Renal pelvis (tissue), 1 donor: ENCODE measurements at regions not wholly inside any gene's neighbourhood (a gene's known extent, or its start where the extent isn't known, plus 50 kb on each side); places are given as distances from the start of the nearest gene placed in this dataset.
"Not testable (repeated sequence)": the region's sequence is repeated elsewhere in the genome, so short reads cannot be mapped to it uniquely, and the experiment has no call there.

Source experiments
- DNase-seq: peaks from one replicate; pipeline ENCODE4 v3.0.0-alpha.2; 2013

DNA sequence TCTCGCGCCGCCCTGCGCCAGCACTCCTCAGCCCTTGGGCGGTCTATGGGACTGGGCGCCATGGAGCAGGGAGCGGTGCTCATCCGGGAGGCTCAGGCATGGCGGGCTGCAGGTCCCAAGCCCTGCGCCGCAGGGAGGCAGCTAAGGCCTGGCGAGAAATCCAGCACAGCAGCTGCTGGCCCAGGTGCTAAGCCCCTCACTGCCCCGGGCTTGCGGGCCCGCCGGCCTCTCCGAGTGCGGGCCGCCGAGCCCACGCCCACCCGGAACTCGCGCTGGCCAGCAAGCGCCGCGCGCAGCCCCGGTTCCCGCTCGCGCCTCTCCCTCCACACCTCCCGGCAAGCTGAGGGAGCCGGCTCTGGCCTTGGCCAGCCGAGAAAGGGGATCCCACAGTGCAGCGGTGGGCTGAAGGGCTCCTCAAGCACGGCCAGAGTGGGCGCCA lies 1517.2 kb downstream of the GRIK2 start:
- not testable (repeated sequence) for DNase-seq

DNA sequence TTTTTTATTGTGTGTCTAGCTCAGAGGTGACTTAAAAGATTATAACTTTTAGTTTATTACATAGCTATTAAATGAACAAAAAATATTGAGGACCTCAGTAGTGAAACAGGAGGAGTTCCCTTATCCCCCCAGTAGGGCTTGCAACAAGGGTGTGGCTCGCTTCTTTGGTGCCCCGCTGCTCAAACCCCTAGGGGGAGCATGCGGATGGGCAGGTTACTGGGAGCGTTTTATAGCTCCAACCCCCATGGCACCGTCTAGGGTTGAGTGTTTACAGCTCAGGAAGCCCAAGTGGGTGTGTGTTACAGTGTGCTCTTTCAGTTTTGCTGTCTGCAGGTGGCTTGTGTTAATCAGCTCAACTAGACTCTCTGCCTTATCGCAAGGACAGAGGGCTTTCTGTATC lies 1513.7 kb downstream of the GRIK2 start:
- no peak for DNase-seq

DNA sequence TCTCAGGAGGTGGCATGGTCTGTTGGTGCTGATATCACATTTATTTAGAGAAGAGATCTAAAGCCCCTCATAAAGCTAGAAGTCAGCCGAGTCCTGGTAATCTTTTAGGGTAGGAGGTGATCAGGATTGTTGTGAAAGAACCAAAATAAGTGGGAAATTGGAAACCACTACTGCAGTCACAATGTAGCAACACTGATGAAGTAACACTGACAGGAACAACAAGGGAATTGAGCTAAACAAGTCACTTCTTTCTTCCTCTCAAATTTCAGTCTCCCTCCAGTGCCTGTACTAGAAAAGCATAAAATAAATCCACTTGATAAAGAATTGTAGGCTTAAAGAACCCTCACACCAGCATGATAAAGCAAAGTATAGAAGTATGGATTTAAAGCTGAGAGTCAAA lies 1509.0 kb downstream of the GRIK2 start:
- DNase-seq = no peak

DNA sequence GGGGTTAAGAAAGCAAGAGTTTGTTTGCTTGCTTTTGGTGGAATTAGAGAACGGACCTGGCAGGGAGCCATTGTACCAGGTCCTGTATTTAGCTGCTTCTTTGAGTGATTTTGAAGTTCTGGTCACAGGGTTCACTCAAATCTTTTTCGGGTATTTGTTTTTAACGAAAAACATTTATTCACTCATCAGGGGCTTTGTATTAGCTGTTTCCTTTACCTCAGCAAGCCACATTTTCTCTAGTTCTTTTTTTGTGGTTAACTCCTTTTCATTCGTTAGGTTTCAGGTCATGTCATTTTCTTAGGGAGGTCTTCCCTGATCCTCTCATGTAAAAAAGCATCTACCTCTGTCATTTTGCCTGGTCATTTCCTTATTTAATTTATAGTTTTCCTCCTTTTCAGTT lies 1502.2 kb downstream of the GRIK2 start:
- DNase-seq = no peak

DNA sequence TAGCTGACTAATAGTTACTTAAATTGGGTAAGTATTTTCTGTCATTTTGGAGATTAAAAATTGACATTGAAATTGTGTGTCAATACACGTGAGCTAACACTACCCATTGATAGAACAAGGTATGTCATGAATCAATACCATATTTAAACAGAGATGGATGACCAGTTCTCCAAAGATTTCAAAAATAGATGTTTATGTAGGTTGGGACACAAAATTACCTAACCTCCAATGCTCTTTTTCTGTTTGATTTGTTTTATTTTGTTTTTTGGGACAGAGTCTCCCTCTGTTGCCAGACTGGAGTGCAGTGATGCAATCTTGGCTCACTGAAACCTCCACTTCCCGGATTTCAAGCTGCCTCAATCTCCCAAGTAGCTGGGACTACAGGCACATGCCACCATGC lies 1491.7 kb downstream of the GRIK2 start:
- DNase-seq = no peak

DNA sequence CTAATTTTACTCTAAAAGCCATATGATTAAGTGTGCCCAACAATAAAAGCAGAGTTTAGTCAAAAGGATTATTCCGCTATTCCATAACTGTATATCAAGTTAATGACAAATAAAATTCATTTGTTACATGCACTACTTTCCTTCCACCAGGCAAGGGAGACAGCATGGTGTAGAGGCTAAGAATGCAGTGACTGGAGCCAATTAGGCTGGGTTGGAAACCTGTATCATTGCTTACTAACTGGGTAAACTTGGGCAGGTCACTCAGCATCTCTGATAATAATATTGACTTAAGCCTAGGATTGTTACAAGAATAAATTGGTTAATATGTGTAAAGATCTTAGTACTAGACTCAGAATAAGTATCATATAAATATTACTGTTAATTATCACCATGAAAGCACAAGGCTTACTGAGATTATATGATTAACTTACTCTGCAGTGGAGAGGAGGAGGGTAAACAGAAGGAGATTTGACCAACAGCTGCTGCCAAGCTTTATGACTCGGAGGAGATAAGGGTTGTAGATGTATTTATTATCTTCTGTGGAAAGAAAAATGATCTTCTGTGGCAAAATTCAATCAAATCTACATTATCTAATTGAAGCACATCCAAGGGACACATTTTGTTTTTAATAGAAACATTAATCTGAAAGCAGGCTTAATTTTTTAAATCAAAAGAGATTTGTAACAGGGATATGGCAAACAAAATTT lies 1459.9 kb downstream of the GRIK2 start:
- DNase-seq = no peak

DNA sequence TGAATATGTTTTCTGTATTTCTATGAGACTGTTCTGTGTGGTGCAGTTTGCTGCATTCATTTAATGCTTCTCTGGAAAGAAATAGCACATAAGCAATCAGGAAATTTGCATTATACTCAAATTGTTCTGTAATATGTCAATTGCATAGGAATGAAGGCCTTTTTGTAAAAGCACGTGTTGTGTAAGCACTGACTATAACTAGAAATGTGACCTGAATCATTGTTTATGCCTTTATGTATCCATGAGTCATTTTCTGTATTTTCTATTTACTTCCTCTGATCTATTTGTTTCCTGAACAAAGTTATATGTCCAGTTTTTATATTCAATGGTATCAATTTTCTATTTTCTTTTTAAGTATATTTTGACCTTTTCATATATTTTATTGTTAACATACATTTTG lies 1455.3 kb downstream of the GRIK2 start:
- no peak for DNase-seq

DNA sequence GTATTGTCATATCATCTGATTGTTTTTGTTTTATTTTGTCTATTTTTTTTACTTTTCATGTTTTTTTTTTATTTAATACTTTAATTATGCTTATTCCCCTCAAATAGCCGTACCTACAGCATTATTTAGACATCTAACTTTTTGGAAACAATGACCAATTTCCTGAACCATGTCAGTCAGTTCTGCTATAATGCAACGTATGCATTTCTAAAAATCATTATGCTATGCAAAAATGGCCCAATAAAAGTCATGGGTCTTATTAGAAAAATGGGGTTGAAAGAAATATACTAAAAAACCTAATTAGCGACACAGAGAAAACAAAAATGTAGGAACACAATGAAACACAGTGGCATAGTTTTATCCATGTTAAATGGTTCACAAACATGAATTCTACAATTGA lies 1454.7 kb downstream of the GRIK2 start:
- no peak for DNase-seq

DNA sequence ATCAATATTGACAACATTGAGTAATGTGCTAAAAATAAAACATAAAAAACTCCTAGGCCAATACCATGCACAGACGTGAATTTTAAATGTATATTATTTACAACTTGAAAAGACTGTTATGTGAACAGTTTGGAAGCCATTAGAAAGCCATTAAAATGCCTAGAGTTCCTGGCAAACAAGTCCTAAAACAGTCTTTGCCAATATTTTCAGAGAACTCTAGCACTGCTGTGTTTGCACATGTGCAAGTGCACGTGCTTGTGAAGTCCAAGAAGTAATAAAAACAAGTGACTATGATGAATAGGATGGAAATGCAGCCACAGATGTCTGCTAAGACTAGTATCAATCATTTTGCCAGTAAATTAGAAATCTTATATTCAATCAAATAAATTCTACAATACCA lies 1447.6 kb downstream of the GRIK2 start:
- peak; percentile 30 for DNase-seq

DNA sequence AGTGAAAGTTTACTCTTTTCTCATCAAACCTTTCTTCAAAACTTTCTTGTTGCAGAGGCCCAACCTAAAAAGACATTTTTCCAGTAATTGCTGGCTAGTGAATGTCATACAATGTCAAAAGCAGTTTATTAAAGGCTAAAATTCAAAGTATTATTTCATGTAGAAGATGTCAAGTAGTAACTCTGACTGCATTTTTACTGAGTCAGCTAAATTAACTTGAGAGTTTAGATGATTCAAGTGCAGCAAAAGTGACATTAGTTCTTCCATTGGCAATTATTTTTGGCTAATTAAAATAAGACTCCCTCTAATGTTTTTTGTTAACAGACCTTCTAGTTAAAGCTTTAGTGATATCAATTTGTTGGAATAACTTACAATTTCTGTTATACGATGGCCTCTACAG lies 1438.5 kb downstream of the GRIK2 start:
- DNase-seq = no peak

DNA sequence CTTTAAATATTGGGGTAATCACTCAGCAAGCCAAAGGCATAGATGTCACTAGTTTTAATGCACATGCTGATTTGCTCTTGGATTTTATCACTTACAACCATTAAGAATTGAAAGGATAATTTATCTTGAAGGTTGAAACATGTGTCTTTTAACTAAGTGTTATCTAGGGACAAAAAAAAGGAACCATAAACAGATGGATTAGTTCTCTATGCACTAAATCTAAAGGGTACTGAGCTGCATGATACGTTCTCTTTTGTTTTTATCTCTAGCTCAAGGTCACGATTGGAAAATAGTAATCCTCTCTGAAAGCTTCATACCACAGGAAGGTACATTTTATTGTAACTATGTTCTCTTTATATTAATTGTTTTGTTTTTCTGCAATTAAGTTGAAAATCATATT lies 1426.6 kb downstream of the GRIK2 start:
- no peak for DNase-seq

DNA sequence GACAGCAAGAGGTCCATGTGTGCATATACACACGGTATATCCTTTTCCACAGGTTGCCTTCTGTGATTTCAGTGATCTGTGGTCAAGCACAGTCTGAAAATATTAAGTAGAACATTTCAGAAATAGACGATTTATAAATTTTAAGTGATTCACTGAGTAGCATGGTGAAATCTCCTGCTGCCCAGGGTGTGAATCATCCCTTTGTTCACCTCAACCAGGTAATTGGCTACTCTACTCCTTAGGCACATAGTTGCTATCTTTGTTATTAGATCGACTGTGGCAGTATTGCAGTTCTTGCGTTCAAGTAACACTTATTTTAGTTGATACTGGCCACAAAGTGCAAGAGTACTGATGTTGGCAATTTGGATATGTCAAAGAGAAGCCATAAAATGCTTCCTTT lies 1421.7 kb downstream of the GRIK2 start:
- no peak for DNase-seq

DNA sequence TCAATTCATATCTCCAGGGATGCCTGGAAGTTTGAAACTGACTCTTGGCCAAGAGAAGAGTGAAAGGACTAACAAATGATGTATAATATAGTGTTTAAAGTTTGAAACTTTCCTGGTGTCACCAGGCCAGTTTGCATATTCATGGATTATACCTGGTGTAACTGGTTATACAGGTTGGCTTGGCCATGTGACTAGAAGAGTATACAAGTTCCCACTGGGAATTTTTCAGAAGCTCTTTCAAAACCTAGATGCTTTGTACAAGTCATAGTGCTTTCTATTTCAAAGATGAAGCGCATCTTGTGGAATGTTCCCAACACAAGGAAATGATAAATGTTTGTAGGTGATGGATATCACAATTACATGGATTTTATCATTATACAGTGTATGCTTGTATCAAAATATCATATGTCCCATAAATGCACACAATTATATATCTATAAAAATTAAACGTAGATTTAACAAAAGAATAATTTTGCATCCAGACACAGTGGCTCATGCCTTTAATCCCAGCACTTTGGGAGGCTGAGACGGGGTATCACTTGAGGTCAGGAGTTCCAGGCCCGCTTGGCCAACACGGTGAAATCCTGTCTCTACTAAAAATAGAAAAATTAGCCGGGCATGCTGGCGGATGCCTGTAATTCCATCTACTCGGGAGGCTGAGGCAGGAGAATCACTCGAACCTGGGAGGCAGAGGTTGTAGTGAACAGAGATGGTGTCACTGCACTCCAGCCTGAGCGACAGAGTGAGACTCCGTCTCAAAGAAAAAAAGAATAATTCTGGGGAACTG lies 1420.2 kb downstream of the GRIK2 start:
- no peak for DNase-seq

DNA sequence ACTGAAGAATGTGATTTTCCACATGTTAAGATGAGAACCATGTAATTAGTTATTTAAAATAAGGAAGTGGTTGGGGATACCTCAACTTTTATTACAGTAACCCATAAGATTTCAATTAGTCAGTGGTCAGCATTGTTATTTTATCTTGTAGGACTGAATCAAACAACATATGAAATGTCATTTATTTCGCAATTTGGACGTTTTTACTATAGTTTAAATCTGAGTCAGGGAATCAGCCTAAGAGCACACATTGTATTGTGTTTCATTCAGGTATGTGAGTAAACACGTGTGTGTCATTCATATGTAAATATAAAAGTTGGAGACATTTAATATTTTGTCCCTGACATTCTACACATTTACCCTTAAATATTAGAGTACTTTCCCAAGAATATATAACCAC lies 1418.7 kb downstream of the GRIK2 start:
- no peak for DNase-seq

DNA sequence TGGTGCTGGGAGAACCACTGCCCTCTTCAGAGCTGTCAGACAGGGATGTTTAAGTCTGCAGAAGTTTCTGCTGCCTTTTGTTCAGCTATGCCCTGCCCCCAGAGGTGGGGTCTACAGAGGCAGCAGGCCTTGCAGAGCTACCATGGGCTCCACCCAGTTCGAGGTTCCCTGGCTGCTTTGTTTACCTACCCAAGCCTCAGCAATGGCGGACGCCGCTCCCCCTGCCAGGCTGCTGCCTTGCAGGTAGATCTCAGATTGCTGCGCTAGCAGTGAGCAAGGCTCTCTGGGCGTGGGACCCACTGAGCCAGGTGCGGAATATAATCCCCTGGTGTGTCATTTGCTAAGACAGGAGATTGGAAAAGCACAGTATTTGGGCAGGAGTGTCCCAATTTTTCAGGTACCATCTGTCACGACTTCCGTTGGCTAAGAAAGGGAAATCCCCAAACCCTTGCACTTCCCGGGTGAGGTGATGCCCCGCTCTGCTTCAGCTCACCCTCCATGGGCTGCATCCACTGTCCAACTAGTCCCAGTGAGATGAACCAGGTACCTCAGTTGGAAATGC lies 1415.5 kb downstream of the GRIK2 start:
- DNase-seq = not testable (repeated sequence)

DNA sequence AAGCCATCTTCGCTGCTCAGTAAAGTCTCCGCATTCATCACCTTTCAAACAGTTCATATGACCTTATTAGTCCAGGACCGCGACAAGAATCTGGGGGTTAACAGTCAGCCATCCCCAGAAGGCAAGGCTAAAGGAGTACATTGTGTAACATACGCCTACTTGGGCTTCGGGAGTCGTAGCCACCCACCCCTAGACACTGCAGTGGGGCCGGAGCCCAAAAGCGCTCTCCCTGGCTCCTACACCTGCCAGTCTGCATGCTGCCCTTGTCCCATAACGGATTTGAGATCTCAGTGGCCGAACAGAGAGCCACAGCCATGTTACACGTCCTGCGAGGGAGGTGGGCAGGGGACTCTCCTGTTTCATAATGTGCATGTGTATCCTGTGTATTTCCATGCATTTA lies 1405.5 kb downstream of the GRIK2 start:
- DNase-seq = no peak

DNA sequence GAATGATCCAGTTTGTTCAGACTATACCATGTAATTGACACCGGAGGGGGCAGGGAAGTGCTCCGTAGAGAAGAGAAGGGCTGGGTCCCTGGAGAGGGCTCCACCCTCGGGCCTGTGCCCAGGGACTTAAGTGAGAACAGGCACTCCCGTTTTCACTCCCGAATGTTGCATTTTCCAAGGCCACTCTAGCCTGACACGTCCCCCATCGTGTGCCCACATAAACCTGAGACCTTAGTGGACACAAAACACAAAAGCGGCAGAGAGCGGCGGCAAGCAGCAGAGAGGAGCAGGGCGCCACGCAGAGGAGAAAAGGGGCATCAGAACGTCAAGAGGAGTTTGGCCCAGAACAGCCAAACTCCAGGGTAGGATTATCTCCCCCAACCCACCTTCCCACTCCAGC lies 1405.1 kb downstream of the GRIK2 start:
- no peak for DNase-seq

DNA sequence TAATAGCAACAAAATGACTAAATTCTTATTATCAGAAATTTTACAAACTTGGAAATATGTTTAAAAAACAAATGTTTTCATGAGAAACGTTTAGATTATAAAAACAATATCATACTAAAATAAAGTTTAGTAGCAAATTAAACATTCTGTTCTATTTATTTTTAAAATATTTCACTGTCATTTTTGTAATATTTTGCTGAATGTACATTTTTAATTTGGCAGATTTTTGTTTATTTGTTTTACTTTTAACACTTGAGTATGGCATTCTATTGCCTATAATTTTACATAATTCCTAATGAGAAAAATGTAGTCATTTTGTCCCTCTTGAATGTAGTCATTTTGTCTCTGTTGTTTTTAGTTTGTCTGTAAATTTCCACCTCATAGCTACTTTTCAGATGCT lies 1400.2 kb downstream of the GRIK2 start:
- no peak for DNase-seq

DNA sequence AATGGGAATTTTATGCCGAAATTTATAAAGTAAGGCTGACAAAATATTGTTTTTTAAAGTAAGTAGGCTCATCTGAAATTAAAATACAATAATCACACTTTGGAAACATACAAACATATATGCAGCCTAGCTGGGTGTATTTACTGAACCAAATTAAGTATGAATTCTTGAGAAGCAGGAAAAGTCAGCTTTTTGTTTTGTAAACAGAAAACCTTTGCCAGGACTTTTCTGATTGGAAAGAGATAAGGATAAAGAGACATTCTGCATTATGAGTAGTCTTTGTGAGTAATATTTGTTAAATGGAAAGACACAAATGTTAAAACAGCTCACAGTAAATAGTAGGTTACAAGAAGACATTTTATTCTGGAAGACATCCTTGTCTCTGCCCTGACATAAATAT lies 1380.8 kb downstream of the GRIK2 start:
- DNase-seq = no peak

DNA sequence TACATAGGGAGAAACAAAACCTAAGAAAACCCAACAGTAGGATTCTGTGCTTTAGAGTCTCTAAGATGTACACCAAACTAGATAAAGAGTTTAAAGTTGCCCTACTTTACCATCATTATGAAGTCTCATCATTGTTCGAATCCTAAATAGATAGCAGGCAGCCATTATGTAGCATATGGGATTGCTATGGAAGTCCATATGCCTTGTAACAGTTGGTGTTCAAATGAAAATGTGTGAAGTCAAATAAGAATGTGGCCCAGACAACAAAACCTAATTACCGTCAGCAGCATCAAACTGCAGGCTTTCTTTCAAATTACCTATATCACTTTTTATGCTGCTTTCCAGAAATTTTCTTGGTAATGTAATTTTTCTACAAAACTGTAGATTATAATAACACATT lies 1380.1 kb downstream of the GRIK2 start:
- no peak for DNase-seq

DNA sequence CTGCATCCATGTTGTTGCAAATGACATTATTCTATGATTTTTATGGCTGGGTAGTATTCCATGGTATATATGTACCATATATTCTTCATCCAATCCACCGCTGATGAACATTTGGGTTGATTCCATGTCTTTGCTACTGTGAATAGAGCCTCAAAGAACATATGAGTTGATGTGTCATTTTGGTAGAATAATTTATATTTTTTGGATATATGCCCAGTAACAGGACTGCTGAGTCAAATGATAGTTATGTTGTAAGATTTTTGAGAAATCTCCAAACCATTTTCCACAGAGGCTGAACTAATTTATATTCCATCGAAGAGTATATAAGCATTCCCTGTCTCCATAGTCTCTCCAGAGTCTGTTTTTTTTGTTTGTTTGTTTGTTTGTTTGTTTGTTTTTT lies 1373.5 kb downstream of the GRIK2 start:
- no peak for DNase-seq

DNA sequence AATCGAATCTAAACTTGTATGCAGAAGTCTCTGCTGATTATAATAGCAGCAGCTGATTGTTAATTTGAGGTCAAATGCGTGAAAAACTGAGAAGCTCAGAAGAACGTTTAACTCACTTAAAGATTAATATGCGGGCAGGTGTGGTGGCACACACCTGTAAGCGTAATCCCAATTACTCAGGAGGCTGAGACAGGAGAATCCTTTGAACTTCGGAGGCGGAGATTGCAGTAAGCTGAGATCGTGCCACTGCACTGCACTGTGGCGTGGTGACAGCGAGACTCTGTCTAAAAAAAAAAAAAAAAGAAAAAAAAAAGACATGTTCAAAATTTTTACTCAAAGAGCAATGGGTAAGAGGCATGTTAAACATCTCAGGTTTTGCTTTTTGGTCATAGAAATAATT lies 1370.8 kb downstream of the GRIK2 start:
- DNase-seq = no peak

DNA sequence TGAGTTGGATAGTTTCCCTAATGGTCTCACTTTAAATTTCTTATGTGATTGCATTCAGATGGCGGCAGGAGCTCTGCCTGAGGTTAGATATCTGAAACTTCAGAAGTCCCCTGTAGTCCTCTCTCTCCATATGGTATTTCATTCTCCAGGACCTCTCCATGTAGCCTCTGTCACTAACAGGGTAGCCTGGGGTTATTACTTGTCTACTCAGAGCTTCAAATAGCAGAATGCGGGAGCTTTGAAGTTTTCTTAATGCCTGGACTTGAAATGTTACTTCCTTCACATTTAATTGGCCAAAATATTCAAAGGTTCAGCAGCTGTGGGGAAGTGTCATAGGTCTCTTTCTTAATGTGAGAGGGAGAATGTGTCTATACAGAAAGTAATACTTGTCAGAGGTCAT lies 1370.4 kb downstream of the GRIK2 start:
- no peak for DNase-seq
